SU-DHL-6 (cell line): ENCODE measurements at regions not wholly inside any gene's neighbourhood (a gene's known extent, or its start where the extent isn't known, plus 50 kb on each side); places are given as distances from the start of the nearest gene placed in this dataset.

Source experiments
- H2AFZ ChIP-seq: fragments of 200-600 bp; sonication (generic); 2 replicates; pipeline ENCODE4 v1.6.1; 2014; ENCODE audit warnings: low read depth, mild to moderate bottlenecking, moderate library complexity, mixed read lengths, antibody characterized with exemption, low read length; ENCODE audit not compliant: severe bottlenecking
- H3F3A ChIP-seq: fragments of 200-600 bp; shearing (Covaris generic); 2 replicates; pipeline ENCODE4 v1.6.0; 2016; ENCODE audit warnings: antibody characterized with exemption, mild to moderate bottlenecking; ENCODE audit not compliant: insufficient read depth
- H3K27ac ChIP-seq: fragments of 200-600 bp; sonication (generic); 2 replicates; pipeline ENCODE4 v1.5.1; 2016; ENCODE audit warnings: low read depth, mild to moderate bottlenecking, low read length, moderate library complexity, mixed read lengths
- H3K27me3 ChIP-seq: fragments of 200-600 bp; sonication (generic), shearing (Covaris generic); 2 replicates; pipeline ENCODE4 v1.6.0; 2014; ENCODE audit warnings: mild to moderate bottlenecking, low read length
- H3K36me3 ChIP-seq: fragments of 200-600 bp; sonication (generic); 2 replicates; pipeline ENCODE4 v1.6.1; 2014; ENCODE audit warnings: mild to moderate bottlenecking, low read length, mixed read lengths
- H3K4me2 ChIP-seq: fragments of 300-600, 200-600 bp; shearing (Covaris generic), sonication (generic); 2 replicates; pipeline ENCODE4 v1.6.0; 2014; ENCODE audit warnings: low read length, low read depth, mild to moderate bottlenecking; ENCODE audit not compliant: poor library complexity, severe bottlenecking
- H3K4me3 ChIP-seq: fragments of 200-600 bp; sonication (generic); 2 replicates; pipeline ENCODE4 v1.5.1; 2014; ENCODE audit warnings: antibody characterized with exemption, low read length, mild to moderate bottlenecking, mixed read lengths; ENCODE audit not compliant: insufficient read depth, poor library complexity, severe bottlenecking
- H3K79me2 ChIP-seq: fragments of 200-600 bp; sonication (generic); 2 replicates; pipeline ENCODE4 v1.6.1; 2014; ENCODE audit warnings: mild to moderate bottlenecking, low read length, moderate library complexity; ENCODE audit not compliant: insufficient read depth
- H3K9ac ChIP-seq: fragments of 200-600 bp; sonication (generic); 2 replicates; pipeline ENCODE4 v1.7.0; 2014; ENCODE audit warnings: mild to moderate bottlenecking, low read length
- H3K9me2 ChIP-seq: fragments of 200-600 bp; sonication (generic); replicated peaks from 2 replicates; pipeline ENCODE4 v1.6.1; 2014; ENCODE audit warnings: low read length; ENCODE audit not compliant: insufficient read depth
- H3K9me3 ChIP-seq: fragments of 200-600 bp; sonication (generic); 2 replicates; pipeline ENCODE4 v1.6.1; 2014; ENCODE audit warnings: low read length, mixed read lengths; ENCODE audit not compliant: insufficient read depth
- H4K20me1 ChIP-seq: fragments of 200-600 bp; sonication (generic); 2 replicates; pipeline ENCODE4 v1.6.1; 2014; ENCODE audit warnings: low read depth, mild to moderate bottlenecking, antibody characterized with exemption, low read length, moderate library complexity, mixed read lengths
- CTCF ChIP-seq: fragments of 200-600 bp; sonication (generic); IDR thresholded peaks from one replicate; pipeline ENCODE4 v1.5.1; 2017; ENCODE audit warnings: antibody characterized with exemption, mild to moderate bottlenecking, low read length, moderate library complexity; ENCODE audit not compliant: insufficient read depth, poor library complexity, severe bottlenecking
- EZH2phosphoT487 ChIP-seq: fragments of 200-600 bp; sonication (generic), shearing (Covaris generic); conservative IDR thresholded peaks from 2 replicates; pipeline ENCODE4 v1.6.1; 2018; ENCODE audit warnings: mild to moderate bottlenecking, antibody characterized with exemption, low read length, moderate library complexity, mixed read lengths

- no peak overlapping the region for H3K4me2 ChIP-seq
Measured at GRCh38 chr5:143557061-143557818, 153.8 kb upstream of the NR3C1 start.

GRCh38 chr5:143554918-143555477 lies 151.5 kb upstream of the NR3C1 start:
- no peaks in the 10 kb centered on the region for H3K27me3 ChIP-seq
- H2AFZ ChIP-seq = no peak overlapping the region
- TF ChIP-seq EZH2phosphoT487 (no peak), CTCF (no peak)
- H3K9me2 ChIP-seq = no peaks in the 10 kb centered on the region
- H3K4me3 ChIP-seq = no peak overlapping the region
- H3K9ac ChIP-seq = no peak overlapping the region
- H3K4me2 ChIP-seq = no peak overlapping the region
- H3K27ac ChIP-seq = no peak overlapping the region
- no peaks in the 10 kb centered on the region for H3F3A ChIP-seq
- H3K9me3 ChIP-seq = no peaks in the 10 kb centered on the region
- H3K79me2 ChIP-seq = no peaks in the 10 kb centered on the region
- H4K20me1 ChIP-seq = no peaks in the 10 kb centered on the region
- 0 out of 2 replicates have a peak, but pooled peaks cover 2% of the 10 kb centered on the region for H3K36me3 ChIP-seq

More at GRCh38 chr5:143557061-143557818, 153.8 kb upstream of the NR3C1 start:
- no peak overlapping the region for H3K9ac ChIP-seq
- H2AFZ ChIP-seq = peak overlapping the region; percentile 70
- no peaks in the 10 kb centered on the region for H4K20me1 ChIP-seq
- no peaks in the 10 kb centered on the region for H3K9me2 ChIP-seq
- no peaks in the 10 kb centered on the region for H3K27me3 ChIP-seq
- H3K4me3 ChIP-seq = no peak overlapping the region
- no peak overlapping the region for H3K27ac ChIP-seq
- no peaks in the 10 kb centered on the region for H3F3A ChIP-seq
- no peaks in the 10 kb centered on the region for H3K79me2 ChIP-seq
- 0 out of 2 replicates have a peak, but pooled peaks cover 2% of the 10 kb centered on the region for H3K36me3 ChIP-seq
- no peaks in the 10 kb centered on the region for H3K9me3 ChIP-seq
- TF ChIP-seq CTCF = no peak
- TF ChIP-seq EZH2phosphoT487 = no peak

GRCh38 chr5:143554187-143554717 lies 150.8 kb upstream of the NR3C1 start:
- H4K20me1 ChIP-seq = no peaks in the 10 kb centered on the region
- H3K36me3 ChIP-seq = 0 out of 2 replicates have a peak, but pooled peaks cover 2% of the 10 kb centered on the region
- H3K79me2 ChIP-seq = no peaks in the 10 kb centered on the region
- no peaks in the 10 kb centered on the region for H3K27me3 ChIP-seq
- H3F3A ChIP-seq = no peaks in the 10 kb centered on the region
- H3K9me3 ChIP-seq = no peaks in the 10 kb centered on the region
- no peak overlapping the region for H3K4me2 ChIP-seq
- H2AFZ ChIP-seq = no peak overlapping the region
- H3K9me2 ChIP-seq = no peaks in the 10 kb centered on the region
- H3K27ac ChIP-seq = no peak overlapping the region
- no peak for TF ChIP-seq EZH2phosphoT487
- TF ChIP-seq CTCF = no peak
- H3K9ac ChIP-seq = no peak overlapping the region
- H3K4me3 ChIP-seq = no peak overlapping the region
